Osteoblast (primary cell): ENCODE measurements at regions not wholly inside any gene's neighbourhood (a gene's known extent, or its start where the extent isn't known, plus 50 kb on each side); places are given as distances from the start of the nearest gene placed in this dataset.
"Not testable (repeated sequence)": the region's sequence is repeated elsewhere in the genome, so short reads cannot be mapped to it uniquely, and the experiment has no call there.

Experiments
- DNase-seq: peaks from one replicate; pipeline ENCODE4 v3.0.0; 2011; ENCODE audit warnings: low spot score, mixed read lengths; ENCODE audit not compliant: insufficient read length; ENCODE audit errors: missing footprints
- H2AFZ ChIP-seq: 2 replicates; pipeline ENCODE4 v1.6.0; 2011; ENCODE audit warnings: mild to moderate bottlenecking, low read length
- H3K27ac ChIP-seq: 2 replicates; pipeline ENCODE4 v1.5.1; 2011; ENCODE audit warnings: mild to moderate bottlenecking, low read depth, low read length, moderate library complexity
- H3K27me3 ChIP-seq: 2 replicates; pipeline ENCODE4 v1.6.0; 2012; ENCODE audit warnings: mild to moderate bottlenecking, control low read depth, inconsistent platforms, low read length, moderate library complexity; ENCODE audit not compliant: insufficient read depth
- H3K36me3 ChIP-seq: 2 replicates; pipeline ENCODE4 v1.5.1; 2011; ENCODE audit warnings: mild to moderate bottlenecking, low read length, control low read depth, moderate library complexity; ENCODE audit not compliant: insufficient read depth
- H3K4me1 ChIP-seq: 2 replicates; pipeline ENCODE4 v1.5.1; 2011; ENCODE audit warnings: mild to moderate bottlenecking, low read length, control low read depth, moderate library complexity; ENCODE audit not compliant: insufficient read depth
- H3K4me2 ChIP-seq: 2 replicates; pipeline ENCODE4 v1.6.0; 2011; ENCODE audit warnings: mild to moderate bottlenecking, low read length; ENCODE audit not compliant: insufficient read depth
- H3K4me3 ChIP-seq: fragments of 200-600 bp; sonication (generic); 3 replicates; pipeline ENCODE4 v1.5.1; 2012; ENCODE audit warnings: mild to moderate bottlenecking, low read length, inconsistent platforms; ENCODE audit not compliant: insufficient read depth
- H3K79me2 ChIP-seq: 2 replicates; pipeline ENCODE4 v1.6.0; 2012; ENCODE audit warnings: mild to moderate bottlenecking, low read length, control low read depth, inconsistent platforms; ENCODE audit not compliant: insufficient read depth
- H3K9me3 ChIP-seq: 2 replicates; pipeline ENCODE4 v1.5.1; 2011; ENCODE audit warnings: low read depth, low read length, control low read depth
- H4K20me1 ChIP-seq: 2 replicates; pipeline ENCODE4 v1.6.0; 2012; ENCODE audit warnings: mild to moderate bottlenecking, low read length, control low read depth; ENCODE audit not compliant: insufficient read depth
- TF ChIP-seq, protein P1 (sequence below): IDR thresholded peaks from 2 replicates; pipeline ENCODE4 v1.5.1; 2011; ENCODE audit warnings: mild to moderate bottlenecking, low read depth, low read length, moderate library complexity; ENCODE audit errors: extremely low read depth

GRCh38 chr14:43308421-43309110, 1198.5 kb downstream of the FSCB start:
- Histone ChIP-seq H4K20me1 (no peaks in the 10 kb centered on the region), H3K27ac (no peak overlapping the region), H3K4me1 (no peaks in the 10 kb centered on the region), H3K36me3 (no peaks in the 10 kb centered on the region), H3K4me2 (no peak overlapping the region), H3K9me3 (peaks cover 3% of the 10 kb centered on the region), H3K27me3 (no peaks in the 10 kb centered on the region), H3K4me3 (no peak overlapping the region), H2AFZ (no peak overlapping the region), H3K79me2 (no peaks in the 10 kb centered on the region)
- DNase-seq = no peak
- TF ChIP-seq, protein P1, sequence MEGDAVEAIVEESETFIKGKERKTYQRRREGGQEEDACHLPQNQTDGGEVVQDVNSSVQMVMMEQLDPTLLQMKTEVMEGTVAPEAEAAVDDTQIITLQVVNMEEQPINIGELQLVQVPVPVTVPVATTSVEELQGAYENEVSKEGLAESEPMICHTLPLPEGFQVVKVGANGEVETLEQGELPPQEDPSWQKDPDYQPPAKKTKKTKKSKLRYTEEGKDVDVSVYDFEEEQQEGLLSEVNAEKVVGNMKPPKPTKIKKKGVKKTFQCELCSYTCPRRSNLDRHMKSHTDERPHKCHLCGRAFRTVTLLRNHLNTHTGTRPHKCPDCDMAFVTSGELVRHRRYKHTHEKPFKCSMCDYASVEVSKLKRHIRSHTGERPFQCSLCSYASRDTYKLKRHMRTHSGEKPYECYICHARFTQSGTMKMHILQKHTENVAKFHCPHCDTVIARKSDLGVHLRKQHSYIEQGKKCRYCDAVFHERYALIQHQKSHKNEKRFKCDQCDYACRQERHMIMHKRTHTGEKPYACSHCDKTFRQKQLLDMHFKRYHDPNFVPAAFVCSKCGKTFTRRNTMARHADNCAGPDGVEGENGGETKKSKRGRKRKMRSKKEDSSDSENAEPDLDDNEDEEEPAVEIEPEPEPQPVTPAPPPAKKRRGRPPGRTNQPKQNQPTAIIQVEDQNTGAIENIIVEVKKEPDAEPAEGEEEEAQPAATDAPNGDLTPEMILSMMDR = no peak

- TF ChIP-seq, protein P1 = no peak
- Histone ChIP-seq H3K27ac (no peak overlapping the region), H4K20me1 (no peaks in the 10 kb centered on the region), H3K4me2 (no peak overlapping the region), H3K9me3 (peaks cover 3% of the 10 kb centered on the region), H3K79me2 (no peaks in the 10 kb centered on the region), H3K4me1 (no peaks in the 10 kb centered on the region), H3K36me3 (no peaks in the 10 kb centered on the region), H2AFZ (no peak overlapping the region), H3K4me3 (no peak overlapping the region), H3K27me3 (no peaks in the 10 kb centered on the region)
- no peak for DNase-seq
Measured at GRCh38 chr14:43307836-43308235, 1199.2 kb downstream of the FSCB start.

DNA sequence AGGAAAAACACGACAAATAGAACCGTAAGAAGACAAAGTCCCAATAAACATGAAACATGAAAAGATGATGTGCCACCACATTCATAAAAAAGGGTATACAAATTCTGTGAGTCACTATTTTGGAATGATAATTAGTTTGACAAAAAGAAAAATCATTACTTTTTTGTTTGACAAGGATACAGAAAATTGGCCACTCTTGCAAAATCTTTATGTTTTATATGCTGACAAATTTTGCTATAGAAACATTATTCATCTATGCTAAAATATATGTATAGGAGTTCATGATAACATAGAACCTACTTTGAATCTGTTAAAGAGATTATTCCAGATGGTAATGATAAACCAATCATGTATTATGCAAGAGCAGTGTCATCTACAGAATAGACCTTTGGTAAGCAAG, 1201.0 kb downstream of the FSCB start:
- Histone ChIP-seq H2AFZ (no peak overlapping the region), H3K4me2 (no peak overlapping the region), H3K27ac (no peak overlapping the region), H3K36me3 (no peaks in the 10 kb centered on the region), H3K27me3 (no peaks in the 10 kb centered on the region), H3K79me2 (no peaks in the 10 kb centered on the region), H4K20me1 (no peaks in the 10 kb centered on the region), H3K4me3 (no peak overlapping the region), H3K9me3 (peaks cover 3% of the 10 kb centered on the region), H3K4me1 (no peaks in the 10 kb centered on the region)
- no peak for DNase-seq
- TF ChIP-seq, protein P1 = no peak

DNA sequence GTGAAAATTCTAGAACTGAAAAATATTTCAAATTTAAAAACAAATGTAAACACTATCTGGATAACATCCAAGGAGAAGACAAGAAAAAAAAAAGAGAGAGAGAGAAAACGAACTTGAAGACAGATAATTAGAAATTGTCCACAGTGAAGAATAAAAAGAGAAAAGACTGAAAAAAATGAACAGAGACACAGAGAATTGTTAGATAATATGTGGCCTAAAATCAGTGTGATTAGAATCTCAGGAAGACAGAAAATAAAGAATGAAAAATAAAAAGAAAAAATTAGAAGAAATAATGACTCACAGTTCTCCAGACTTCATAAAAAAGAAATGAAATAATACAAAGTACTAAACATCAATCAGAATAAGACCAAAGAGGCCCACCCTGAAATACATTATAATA, 1209.3 kb downstream of the FSCB start:
- no peak overlapping the region for H3K4me3 ChIP-seq
- H3K4me1 ChIP-seq = no peaks in the 10 kb centered on the region
- H3K4me2 ChIP-seq = no peak overlapping the region
- H4K20me1 ChIP-seq = no peaks in the 10 kb centered on the region
- H3K79me2 ChIP-seq = no peaks in the 10 kb centered on the region
- DNase-seq = no peak
- no peak overlapping the region for H2AFZ ChIP-seq
- no peak overlapping the region for H3K27ac ChIP-seq
- H3K36me3 ChIP-seq = no peaks in the 10 kb centered on the region
- TF ChIP-seq, protein P1 = no peak
- H3K9me3 ChIP-seq = no peaks in the 10 kb centered on the region
- H3K27me3 ChIP-seq = no peaks in the 10 kb centered on the region

DNA sequence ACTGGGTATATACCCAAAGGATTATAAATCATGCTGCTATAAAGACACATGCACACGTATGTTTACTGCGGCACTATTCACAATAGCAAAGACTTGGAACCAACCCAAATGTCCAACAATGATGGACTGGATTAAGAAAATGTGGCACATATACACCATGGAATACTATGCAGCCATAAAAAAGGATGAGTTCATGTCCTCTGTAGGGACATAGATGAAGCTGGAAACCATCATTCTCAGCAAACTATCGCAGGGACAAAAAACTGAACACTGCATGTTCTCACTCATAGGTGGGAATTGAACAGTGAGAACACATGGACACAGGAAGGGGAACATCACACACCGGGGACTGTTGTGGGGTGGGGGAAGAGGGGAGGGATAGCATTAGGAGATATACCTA, 1211.0 kb downstream of the FSCB start:
- not testable (repeated sequence) for DNase-seq, H3K9me3 ChIP-seq, H3K4me1 ChIP-seq, H3K79me2 ChIP-seq, H4K20me1 ChIP-seq, H3K4me3 ChIP-seq, H3K4me2 ChIP-seq, H2AFZ ChIP-seq, H3K27me3 ChIP-seq, H3K36me3 ChIP-seq, H3K27ac ChIP-seq
